ENCODE measurements at regions not wholly inside any gene's neighbourhood (a gene's known extent, or its start where the extent isn't known, plus 50 kb on each side); places are given as distances from the start of the nearest gene placed in this dataset.

DNA sequence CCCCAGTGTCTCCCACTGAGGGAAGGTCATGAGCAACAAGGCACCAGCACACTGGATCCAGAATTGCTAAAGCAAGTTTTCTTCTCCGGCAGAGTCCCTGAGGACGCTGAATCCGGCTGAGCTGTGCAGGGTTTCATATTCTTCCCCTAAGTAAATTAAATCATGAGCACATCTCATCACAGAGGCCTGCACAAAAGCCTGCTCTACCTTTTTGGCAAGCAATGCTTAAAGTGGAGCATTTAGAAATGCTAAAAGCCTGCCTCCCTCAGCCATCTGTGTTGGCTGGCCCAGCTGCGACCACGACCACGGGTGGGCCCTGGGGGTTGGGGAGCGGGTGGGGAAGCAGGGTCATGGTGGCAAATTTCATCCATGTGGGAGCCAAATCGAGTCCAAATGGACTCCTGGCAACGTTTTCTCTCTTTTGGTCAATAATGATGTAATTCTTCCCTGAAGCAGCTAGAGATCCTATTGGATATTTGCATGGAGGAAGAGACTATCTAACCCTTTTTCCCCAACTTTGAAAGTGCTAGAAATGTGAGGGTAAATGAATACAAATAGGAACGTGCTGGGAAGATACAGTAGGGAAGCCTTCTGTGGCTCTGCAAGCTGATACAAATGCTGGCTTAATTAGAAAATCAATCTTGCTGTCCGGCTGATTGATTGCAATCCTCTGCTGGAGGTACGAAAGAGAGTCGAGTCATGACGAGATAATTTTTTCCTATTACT is 532.8 kb upstream of the TBL1XR1 start:
- TF ChIP-seq, protein P1, sequence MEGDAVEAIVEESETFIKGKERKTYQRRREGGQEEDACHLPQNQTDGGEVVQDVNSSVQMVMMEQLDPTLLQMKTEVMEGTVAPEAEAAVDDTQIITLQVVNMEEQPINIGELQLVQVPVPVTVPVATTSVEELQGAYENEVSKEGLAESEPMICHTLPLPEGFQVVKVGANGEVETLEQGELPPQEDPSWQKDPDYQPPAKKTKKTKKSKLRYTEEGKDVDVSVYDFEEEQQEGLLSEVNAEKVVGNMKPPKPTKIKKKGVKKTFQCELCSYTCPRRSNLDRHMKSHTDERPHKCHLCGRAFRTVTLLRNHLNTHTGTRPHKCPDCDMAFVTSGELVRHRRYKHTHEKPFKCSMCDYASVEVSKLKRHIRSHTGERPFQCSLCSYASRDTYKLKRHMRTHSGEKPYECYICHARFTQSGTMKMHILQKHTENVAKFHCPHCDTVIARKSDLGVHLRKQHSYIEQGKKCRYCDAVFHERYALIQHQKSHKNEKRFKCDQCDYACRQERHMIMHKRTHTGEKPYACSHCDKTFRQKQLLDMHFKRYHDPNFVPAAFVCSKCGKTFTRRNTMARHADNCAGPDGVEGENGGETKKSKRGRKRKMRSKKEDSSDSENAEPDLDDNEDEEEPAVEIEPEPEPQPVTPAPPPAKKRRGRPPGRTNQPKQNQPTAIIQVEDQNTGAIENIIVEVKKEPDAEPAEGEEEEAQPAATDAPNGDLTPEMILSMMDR (conservative IDR thresholded peaks at IDR 0.05 in 1 of 2, IDR thresholded peaks at IDR 0.05 in 1 of 2; ENCODE audit: extremely low read depth in 1 of 2, insufficient read depth in 1 of 2, low read depth in 1 of 2, low read length in 2 of 2), result no peak
- no peak for TF ChIP-seq EZH2 (IDR thresholded peaks at IDR 0.05; ENCODE audit: borderline replicate concordance, low read length)

Data from mammary epithelial cell (primary cell).